ENCODE measurements at regions not wholly inside any gene's neighbourhood (a gene's known extent, or its start where the extent isn't known, plus 50 kb on each side); places are given as distances from the start of the nearest gene placed in this dataset.
"Not testable (repeated sequence)": the region's sequence is repeated elsewhere in the genome, so short reads cannot be mapped to it uniquely, and the experiment has no call there.

GRCh38 chr4:160523231-160523630 lies 1420.4 kb downstream of the RAPGEF2 start:
- no peak for DNase-seq

- DNase-seq: no peak
Measured at GRCh38 chr4:160537681-160538080, 1434.8 kb downstream of the RAPGEF2 start.

- no peak for DNase-seq
Measured at GRCh38 chr4:160546201-160546600, 1443.3 kb downstream of the RAPGEF2 start.

GRCh38 chr4:160549951-160550519 lies 1447.2 kb downstream of the RAPGEF2 start:
- not testable (repeated sequence) for DNase-seq

GRCh38 chr4:160562661-160563060 lies 1459.8 kb downstream of the RAPGEF2 start:
- no peak for DNase-seq

- no peak for DNase-seq
Measured at GRCh38 chr4:160563552-160564282, 1460.8 kb downstream of the RAPGEF2 start.

- DNase-seq: no peak
Measured at GRCh38 chr4:160567634-160568033, 1464.8 kb downstream of the RAPGEF2 start.

- DNase-seq: no peak
Measured at GRCh38 chr4:160570271-160570670, 1467.4 kb downstream of the RAPGEF2 start.

GRCh38 chr4:160574272-160574671 lies 1471.4 kb downstream of the RAPGEF2 start:
- DNase-seq: not testable (repeated sequence)

GRCh38 chr4:160580581-160580980 lies 1477.7 kb downstream of the RAPGEF2 start:
- no peak for DNase-seq

- no peak for DNase-seq
Measured at GRCh38 chr4:160592258-160592657, 1489.4 kb downstream of the RAPGEF2 start.

- DNase-seq: no peak
Measured at GRCh38 chr4:160595646-160596045, 1492.8 kb downstream of the RAPGEF2 start.

- no peak for DNase-seq
Measured at GRCh38 chr4:160604541-160604940, 1501.7 kb downstream of the RAPGEF2 start.

- no peak for DNase-seq
Measured at GRCh38 chr4:160611181-160611580, 1508.3 kb downstream of the RAPGEF2 start.

- DNase-seq: no peak
Measured at GRCh38 chr4:160631044-160631443, 1528.2 kb downstream of the RAPGEF2 start.

GRCh38 chr4:160652790-160653189 lies 1511.0 kb downstream of the FSTL5 start:
- DNase-seq: no peak

- no peak for DNase-seq
Measured at GRCh38 chr4:160675550-160675949, 1488.2 kb downstream of the FSTL5 start.

GRCh38 chr4:160685729-160686128 lies 1478.1 kb downstream of the FSTL5 start:
- DNase-seq: no peak

- no peak for DNase-seq
Measured at GRCh38 chr4:160701671-160702070, 1462.1 kb downstream of the FSTL5 start.

GRCh38 chr4:160709026-160709425 lies 1454.8 kb downstream of the FSTL5 start:
- DNase-seq: no peak

- no peak for DNase-seq
Measured at GRCh38 chr4:160709546-160709945, 1454.3 kb downstream of the FSTL5 start.

GRCh38 chr4:160716551-160716950 lies 1447.2 kb downstream of the FSTL5 start:
- DNase-seq: no peak

GRCh38 chr4:160717848-160718247 lies 1446.0 kb downstream of the FSTL5 start:
- no peak for DNase-seq

GRCh38 chr4:160724063-160724462 lies 1439.7 kb downstream of the FSTL5 start:
- no peak for DNase-seq

GRCh38 chr4:160745126-160745525 lies 1418.7 kb downstream of the FSTL5 start:
- DNase-seq: no peak
